Thyroid gland (tissue), 4 donors: ENCODE measurements at regions not wholly inside any gene's neighbourhood (a gene's known extent, or its start where the extent isn't known, plus 50 kb on each side); places are given as distances from the start of the nearest gene placed in this dataset.

ENCODE experiments used
- CTCF ChIP-seq, 6 experiments: fragments of 200-600 bp in 3 of 6; fragments of 450-650 bp in 3 of 6; sonication (generic) in 3 of 6; IDR thresholded peaks; one replicate each; pipeline ENCODE4 v1.5.1; 2016 to 2019; ENCODE audit warnings: antibody characterized with exemption in 6 of 6, mild to moderate bottlenecking in 2 of 6, inconsistent platforms in 1 of 6, moderate library complexity in 1 of 6
- POLR2A ChIP-seq, 2 donors: fragments of 450-650 bp; IDR thresholded peaks; one replicate each; pipeline ENCODE4 v1.6.1; 2017; ENCODE audit warnings: antibody characterized with exemption in 2 of 2, mild to moderate bottlenecking in 2 of 2, moderate library complexity in 1 of 2

GRCh38 chr2:78351208-78351607 is 674.3 kb upstream of the REG3G start:
- no peak for TF ChIP-seq POLR2A (IDR thresholded peaks at IDR 0.05)
- TF ChIP-seq CTCF (IDR thresholded peaks at IDR 0.05), result no peak
